ENCODE measurements at regions not wholly inside any gene's neighbourhood (a gene's known extent, or its start where the extent isn't known, plus 50 kb on each side); places are given as distances from the start of the nearest gene placed in this dataset.

GRCh38 chr5:144042156-144042555 lies 128.3 kb downstream of the YIPF5 start:
- TF ChIP-seq ZSCAN29 (IDR thresholded peaks at IDR 0.05) = no peak
- TF ChIP-seq IKZF2 (IDR thresholded peaks at IDR 0.05) = no peak
- no peak for TF ChIP-seq SP1 (IDR thresholded peaks at IDR 0.05; ENCODE audit: low read depth, low read length)
- no peak for TF ChIP-seq TAF1 (IDR thresholded peaks at IDR 0.05; ENCODE audit: borderline replicate concordance, low read depth, low read length)
- no peak for TF ChIP-seq POLR2AphosphoS5 (IDR thresholded peaks at IDR 0.05; ENCODE audit: low read length)
- TF ChIP-seq CBFB (IDR thresholded peaks at IDR 0.05; ENCODE audit: low read depth) = no peak
- no peak for TF ChIP-seq TARDBP (IDR thresholded peaks at IDR 0.05; ENCODE audit: borderline replicate concordance)
- TF ChIP-seq CTCF (IDR thresholded peaks at IDR 0.05 in 2 of 3, conservative IDR thresholded peaks at IDR 0.05 in 1 of 3; ENCODE audit: control insufficient read depth in 2 of 3, extremely low read depth in 1 of 3, insufficient read depth in 1 of 3, low read depth in 3 of 3, low read length in 3 of 3) = no peak
- TF ChIP-seq EZH2 (IDR thresholded peaks at IDR 0.05; ENCODE audit: borderline replicate concordance, control insufficient read depth, low read depth, low read length) = no peak
- no peak for TF ChIP-seq POLR2A (IDR thresholded peaks at IDR 0.05; ENCODE audit: low read depth, low read length)
- TF ChIP-seq REST (IDR thresholded peaks at IDR 0.05; ENCODE audit: low read depth, low read length) = no peak
- TF ChIP-seq ZNF622 (IDR thresholded peaks at IDR 0.05) = no peak
- TF ChIP-seq BRCA1 (IDR thresholded peaks at IDR 0.05; ENCODE audit: low read depth, low read length) = no peak

Data from GM12878 (cell line).